Vagina (tissue), 2 donors: ENCODE measurements at regions not wholly inside any gene's neighbourhood (a gene's known extent, or its start where the extent isn't known, plus 50 kb on each side); places are given as distances from the start of the nearest gene placed in this dataset.
"Not testable (repeated sequence)": the region's sequence is repeated elsewhere in the genome, so short reads cannot be mapped to it uniquely, and the experiment has no call there.

Source experiments
- DNase-seq, 2 donors: peaks; one replicate each; pipeline ENCODE4 v3.0.0-alpha.2; 2017; ENCODE audit errors: extremely low spot score in 2 of 2
- H3K27ac ChIP-seq: fragments of 200-600 bp; sonication (generic); one replicate; pipeline ENCODE4 v1.5.1; 2019
- H3K27me3 ChIP-seq: fragments of 200-600 bp; sonication (generic); one replicate; pipeline ENCODE4 v1.5.1; 2019
- H3K36me3 ChIP-seq, 2 donors: fragments of 200-600 bp; sonication (generic); one replicate each; pipeline ENCODE4 v1.5.1; 2017 to 2019
- H3K4me1 ChIP-seq: fragments of 200-600 bp; sonication (generic); one replicate; pipeline ENCODE4 v1.5.1; 2019
- H3K4me3 ChIP-seq, 2 donors: fragments of 200-600 bp; sonication (generic); 1 replicate in 1 of 2; 2 replicates in 1 of 2; pipeline ENCODE4 v1.5.1; 2016 to 2019
- H3K9me3 ChIP-seq: fragments of 200-600 bp; sonication (generic); one replicate; pipeline ENCODE4 v1.5.1; 2019
- intact Hi-C: fragments of 100-400 bp; cut with DNase I; formaldehyde crosslinking; loops from one replicate; pipeline ENCODE4 v1.15.1; 2023

GRCh38 chr17:30648015-30648620, 170.9 kb downstream of the GOSR1 start:
- intact Hi-C loops, H3K4me1 ChIP-seq, H3K4me3 ChIP-seq, H3K36me3 ChIP-seq, H3K9me3 ChIP-seq, DNase-seq, H3K27ac ChIP-seq, H3K27me3 ChIP-seq: not testable (repeated sequence)

- H3K27me3 ChIP-seq, H3K4me1 ChIP-seq, H3K4me3 ChIP-seq, H3K9me3 ChIP-seq, intact Hi-C loops, H3K27ac ChIP-seq, DNase-seq, H3K36me3 ChIP-seq: not testable (repeated sequence)
These were observed 168.7 kb downstream of the GOSR1 start for GRCh38 chr17:30645875-30646274.

- H3K4me3 ChIP-seq, intact Hi-C loops, H3K36me3 ChIP-seq, H3K27ac ChIP-seq, DNase-seq, H3K9me3 ChIP-seq, H3K4me1 ChIP-seq, H3K27me3 ChIP-seq: not testable (repeated sequence)
These were observed 167.5 kb downstream of the GOSR1 start for GRCh38 chr17:30644713-30645112.

DNA sequence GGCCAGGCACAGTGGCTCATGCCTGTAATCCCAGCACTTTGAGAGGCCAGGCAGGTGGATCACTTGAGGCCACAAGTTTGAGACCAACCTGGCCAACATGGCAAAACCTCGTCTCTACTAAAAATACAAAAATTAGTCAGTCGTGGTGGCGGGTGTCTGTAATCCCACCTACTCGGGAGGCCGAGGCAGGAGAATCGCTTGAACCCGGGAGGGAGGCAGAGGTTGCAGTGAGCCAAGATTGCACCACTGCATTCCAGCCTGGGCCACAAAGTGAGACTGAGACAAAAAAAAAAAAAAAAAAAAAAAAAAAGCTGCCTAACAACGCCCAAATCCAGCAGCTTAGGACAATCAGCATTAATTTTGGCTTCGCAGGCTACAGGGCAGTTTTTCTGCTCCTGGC, 167.1 kb downstream of the GOSR1 start:
- H3K36me3 ChIP-seq, H3K4me3 ChIP-seq, H3K27ac ChIP-seq, H3K9me3 ChIP-seq, DNase-seq, intact Hi-C loops, H3K4me1 ChIP-seq, H3K27me3 ChIP-seq: not testable (repeated sequence)

GRCh38 chr17:30641428-30641827, 164.2 kb downstream of the GOSR1 start:
- DNase-seq, intact Hi-C loops, H3K27ac ChIP-seq, H3K27me3 ChIP-seq, H3K4me1 ChIP-seq, H3K4me3 ChIP-seq, H3K9me3 ChIP-seq, H3K36me3 ChIP-seq: not testable (repeated sequence)

DNA sequence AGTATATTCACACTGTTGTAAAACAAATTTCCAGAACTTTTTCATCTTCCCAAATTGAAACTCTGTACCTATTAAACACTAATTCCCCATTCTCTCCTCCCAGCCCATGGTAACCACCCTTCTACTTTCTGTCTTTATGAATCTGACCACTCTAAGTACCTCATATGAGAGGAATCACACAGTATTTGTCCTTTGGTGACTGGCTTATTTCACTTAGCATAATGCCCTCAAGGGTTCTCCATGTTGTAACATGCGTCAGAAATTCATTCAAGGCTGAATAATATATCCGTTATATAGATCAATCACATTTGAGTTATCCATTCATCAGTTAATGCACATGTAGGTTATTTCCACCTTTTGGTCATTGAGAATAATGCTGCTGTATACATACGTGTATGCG, 162.2 kb downstream of the GOSR1 start:
- H3K36me3 ChIP-seq, H3K9me3 ChIP-seq, intact Hi-C loops, H3K4me3 ChIP-seq, H3K4me1 ChIP-seq, H3K27ac ChIP-seq, H3K27me3 ChIP-seq, DNase-seq: not testable (repeated sequence)

- H3K27me3 ChIP-seq, H3K27ac ChIP-seq, H3K36me3 ChIP-seq, DNase-seq, H3K9me3 ChIP-seq, H3K4me3 ChIP-seq, intact Hi-C loops, H3K4me1 ChIP-seq: not testable (repeated sequence)
These were observed 161.8 kb downstream of the GOSR1 start for GRCh38 chr17:30638968-30639367.

DNA sequence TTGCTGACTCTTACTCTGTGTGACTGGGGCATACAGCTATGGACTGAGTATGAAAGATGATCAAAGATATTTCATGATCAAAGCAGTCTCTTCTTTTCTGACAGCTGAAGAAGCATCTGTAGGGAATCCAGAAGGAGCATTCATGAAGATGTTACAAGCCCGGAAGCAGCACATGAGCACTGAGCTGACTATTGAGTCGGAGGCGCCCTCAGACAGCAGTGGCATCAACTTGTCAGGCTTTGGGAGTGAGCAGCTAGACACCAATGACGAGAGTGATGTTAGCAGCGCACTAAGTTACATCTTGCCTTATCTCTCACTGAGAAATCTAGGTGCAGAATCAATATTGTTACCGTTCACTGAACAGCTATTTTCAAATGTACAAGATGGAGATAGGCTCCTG, 154.4 kb downstream of the GOSR1 start:
- H3K27ac ChIP-seq, H3K4me3 ChIP-seq, H3K27me3 ChIP-seq, H3K4me1 ChIP-seq, H3K9me3 ChIP-seq, DNase-seq, intact Hi-C loops, H3K36me3 ChIP-seq: not testable (repeated sequence)

DNA sequence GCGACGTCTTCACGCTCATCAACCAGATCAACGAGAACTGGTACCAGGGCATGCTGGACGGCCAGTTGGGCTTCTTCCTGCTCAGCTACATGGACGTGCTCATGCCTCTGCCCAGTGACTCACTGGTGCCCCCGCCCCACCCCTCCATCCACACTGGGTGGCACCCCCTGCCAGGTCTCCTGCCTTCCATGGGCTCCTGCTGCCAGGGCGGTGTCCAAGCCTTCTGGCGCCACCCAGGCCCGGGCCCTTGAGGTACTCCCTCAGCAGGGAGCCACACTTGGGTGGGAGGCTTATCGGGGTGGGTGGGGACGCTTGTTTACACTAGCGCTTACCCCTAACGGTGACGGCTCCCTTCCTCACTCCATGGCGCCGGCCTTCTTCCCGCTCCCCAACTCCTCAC, 148.2 kb downstream of the GOSR1 start:
- intact Hi-C loops, H3K4me1 ChIP-seq, DNase-seq, H3K9me3 ChIP-seq, H3K36me3 ChIP-seq, H3K27me3 ChIP-seq, H3K27ac ChIP-seq, H3K4me3 ChIP-seq: not testable (repeated sequence)

GRCh38 chr17:30624180-30624579, 147.0 kb downstream of the GOSR1 start:
- DNase-seq, intact Hi-C loops: not testable (repeated sequence)

GRCh38 chr17:30609682-30610081, 132.5 kb downstream of the GOSR1 start:
- H3K4me3 ChIP-seq, H3K36me3 ChIP-seq, H3K27me3 ChIP-seq, H3K9me3 ChIP-seq, H3K4me1 ChIP-seq, intact Hi-C loops, DNase-seq, H3K27ac ChIP-seq: not testable (repeated sequence)

More at GRCh38 chr17:30624180-30624579, 147.0 kb downstream of the GOSR1 start:
- H3K27me3 ChIP-seq, H3K4me1 ChIP-seq, H3K4me3 ChIP-seq, H3K9me3 ChIP-seq, H3K36me3 ChIP-seq, H3K27ac ChIP-seq: not testable (repeated sequence)
